ENCODE measurements at regions not wholly inside any gene's neighbourhood (a gene's known extent, or its start where the extent isn't known, plus 50 kb on each side); places are given as distances from the start of the nearest gene placed in this dataset.

DNA sequence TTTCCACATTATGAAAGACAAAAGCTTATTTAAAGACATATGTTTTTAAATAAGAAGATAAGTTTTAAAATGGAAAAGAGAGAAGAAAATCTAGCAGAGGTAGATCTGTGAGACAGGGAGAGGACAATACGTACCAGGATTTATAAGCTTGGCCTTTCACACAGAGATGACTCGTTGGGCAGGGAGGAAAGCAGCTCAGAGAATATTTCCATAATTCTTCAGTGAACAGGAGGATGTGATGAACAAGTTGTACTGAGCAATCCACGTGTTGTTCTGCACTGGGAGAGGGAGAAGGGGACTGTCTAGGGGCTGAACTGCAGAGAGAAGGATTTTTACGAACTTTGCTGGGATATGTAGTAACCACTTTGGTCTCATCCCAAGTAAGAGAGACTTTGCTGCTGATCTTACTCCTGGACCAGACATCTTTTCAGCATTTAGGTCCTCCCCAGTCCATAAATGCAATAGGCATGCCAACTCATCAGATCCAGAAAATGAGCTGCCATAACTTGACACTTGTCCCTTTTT is 162.5 kb upstream of the SETBP1 start:
- no peak for DNase-seq

DNA sequence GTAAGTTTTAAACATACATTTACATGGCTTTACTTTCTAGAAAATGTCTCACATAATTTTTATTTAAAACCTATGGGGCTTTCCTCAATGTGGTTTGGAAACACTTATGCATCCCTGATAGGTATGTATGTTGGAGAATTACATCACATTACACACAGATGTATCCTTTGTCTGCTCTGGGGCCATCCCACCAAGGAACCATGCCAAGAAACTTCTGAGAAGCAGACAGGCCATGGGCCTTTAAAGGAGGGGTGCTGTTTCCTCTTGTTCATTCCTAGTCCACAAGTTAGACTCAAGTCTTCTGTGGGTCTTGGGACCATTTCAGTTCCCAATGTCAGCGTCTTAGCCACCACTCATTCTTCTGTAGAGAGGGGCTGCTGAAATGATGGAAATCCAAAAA is 162.0 kb upstream of the SETBP1 start:
- no peak for DNase-seq

DNA sequence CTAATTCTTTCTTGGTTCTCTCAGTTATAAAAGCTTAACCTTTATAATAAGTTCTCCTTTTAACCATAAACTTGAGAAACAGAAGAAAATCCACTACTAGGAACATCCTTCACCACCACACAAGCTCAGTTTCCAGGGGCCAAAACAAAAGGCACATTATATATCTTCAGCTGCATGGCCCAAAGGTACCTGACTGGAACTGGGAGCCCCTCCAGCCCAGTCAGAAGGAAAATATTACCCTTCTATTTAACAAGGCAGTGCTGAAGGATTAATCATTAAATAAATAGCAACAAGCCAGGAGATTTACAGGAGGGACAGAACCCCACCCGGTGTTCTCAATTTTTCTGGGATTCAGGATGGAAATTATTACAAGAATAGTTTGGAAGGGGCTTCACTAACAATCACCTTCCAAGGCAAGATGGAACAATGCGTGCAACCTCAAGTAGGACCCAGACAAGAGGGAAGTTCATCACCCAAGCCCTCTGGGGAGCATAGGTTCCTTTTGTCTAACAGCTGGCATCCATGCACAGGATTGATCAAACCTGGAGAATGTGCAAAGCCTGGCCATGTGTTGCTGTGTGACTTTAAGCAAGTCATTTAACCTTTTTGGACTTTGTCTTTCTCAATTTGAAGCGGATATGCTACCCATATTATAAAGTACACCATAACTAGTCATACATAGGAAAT is 159.6 kb upstream of the SETBP1 start:
- DNase-seq, result no peak

DNA sequence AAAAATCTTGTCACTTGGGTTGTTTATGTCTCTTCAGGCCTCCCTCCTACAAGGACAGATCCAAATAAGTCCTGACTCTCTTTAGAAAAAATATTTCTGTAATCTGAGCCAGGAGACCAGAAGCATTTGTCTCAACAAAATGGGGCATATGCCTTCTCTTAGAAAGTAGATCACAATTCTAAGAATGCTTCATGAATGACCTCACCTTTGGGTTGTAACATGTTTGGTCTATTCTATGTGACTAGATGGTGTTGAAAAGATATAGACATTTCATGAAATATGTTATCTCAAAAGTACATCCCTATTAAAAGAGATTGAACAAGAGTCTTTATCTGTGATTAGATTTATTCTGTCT is 159.0 kb upstream of the SETBP1 start:
- DNase-seq, result no peak

DNA sequence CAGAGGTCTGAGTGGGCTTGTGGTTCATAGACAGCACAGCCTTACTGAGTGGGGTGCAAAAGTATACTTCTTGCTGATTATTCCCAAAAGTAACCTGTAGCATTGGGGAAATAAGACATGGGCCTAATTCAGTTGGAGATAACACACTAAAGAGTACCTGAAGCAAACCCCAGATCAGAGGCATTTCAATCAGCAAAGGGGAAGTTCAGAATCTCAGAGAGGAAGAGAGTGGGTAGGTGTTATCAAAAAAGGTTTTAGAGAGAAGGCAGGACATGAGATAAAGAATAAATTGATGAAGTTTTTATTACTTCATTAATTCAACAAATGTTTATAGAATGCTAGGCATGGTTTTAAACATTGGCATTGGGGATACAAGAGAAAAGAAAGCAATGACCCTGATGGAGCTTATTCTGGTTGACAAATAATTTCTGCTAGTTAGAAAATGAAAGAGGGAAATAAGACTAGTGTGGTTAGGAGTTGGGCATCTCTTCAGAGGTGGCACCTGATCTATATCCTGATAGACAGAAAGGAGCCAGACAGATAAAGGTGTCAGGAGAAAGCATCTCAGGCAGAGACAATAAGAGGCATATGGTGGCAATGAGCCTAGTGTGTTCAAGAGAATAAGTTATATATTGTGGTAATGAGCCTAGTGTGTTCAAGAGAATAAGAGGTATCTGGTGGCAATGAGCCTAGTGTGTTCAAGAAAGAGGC is 153.8 kb upstream of the SETBP1 start:
- DNase-seq, result no peak

DNA sequence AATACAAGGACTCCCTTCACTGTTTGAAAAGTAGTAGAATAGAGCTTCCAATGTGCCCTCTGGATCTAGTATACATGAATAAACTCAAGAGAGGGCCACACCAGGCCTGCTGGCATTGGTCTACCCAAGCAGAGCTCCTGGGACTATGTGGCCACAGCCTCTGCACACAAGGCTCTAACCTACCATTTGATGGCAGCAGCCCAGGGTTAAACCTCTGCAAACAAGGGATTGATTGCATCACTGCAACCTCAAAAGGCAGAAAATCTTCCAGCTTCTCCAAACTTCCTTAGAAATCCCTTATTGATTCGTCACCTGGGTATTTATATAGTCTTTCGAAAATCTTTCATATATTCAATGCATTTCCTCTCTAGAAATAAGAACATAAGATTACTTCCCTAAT is 147.6 kb upstream of the SETBP1 start:
- DNase-seq, result no peak

DNA sequence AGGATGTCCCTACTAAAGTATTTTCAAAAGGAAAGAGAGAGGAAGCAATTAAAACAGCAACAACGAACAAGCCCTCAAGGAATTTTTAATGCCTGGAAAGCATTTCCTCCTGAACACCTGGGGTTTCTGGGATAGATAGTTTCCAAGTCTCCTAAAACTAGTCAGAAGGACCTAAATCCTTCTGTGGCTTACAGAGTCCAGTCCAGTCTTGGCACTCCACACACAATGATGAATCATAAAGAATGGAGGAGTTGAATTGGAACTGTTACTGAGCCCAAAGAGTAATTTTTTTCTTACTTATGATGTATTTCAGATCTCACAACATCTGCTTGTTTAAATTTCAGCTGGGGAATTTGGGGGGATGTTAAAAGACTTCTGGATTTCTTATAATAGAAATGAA is 144.6 kb upstream of the SETBP1 start:
- no peak for DNase-seq

DNA sequence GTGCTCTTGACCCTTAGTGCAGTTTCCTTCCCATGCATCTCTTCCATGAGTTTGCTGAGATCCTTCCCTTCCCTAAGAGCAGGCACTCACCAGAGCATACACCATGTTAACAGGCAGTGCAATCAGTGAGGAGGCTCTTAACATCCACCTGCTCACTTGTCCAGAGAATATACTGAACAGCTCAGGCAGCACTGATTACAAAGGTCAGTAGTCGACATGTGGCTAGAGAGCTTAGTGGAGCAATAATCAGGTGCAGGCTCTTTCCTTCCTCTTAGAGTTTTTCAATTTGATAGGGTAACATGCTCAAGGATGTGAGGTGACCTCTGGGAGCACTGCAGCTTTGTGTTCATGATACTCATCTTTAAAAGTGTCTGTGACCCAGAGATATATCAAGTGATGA is 144.1 kb upstream of the SETBP1 start:
- DNase-seq, result peak; percentile 59

DNA sequence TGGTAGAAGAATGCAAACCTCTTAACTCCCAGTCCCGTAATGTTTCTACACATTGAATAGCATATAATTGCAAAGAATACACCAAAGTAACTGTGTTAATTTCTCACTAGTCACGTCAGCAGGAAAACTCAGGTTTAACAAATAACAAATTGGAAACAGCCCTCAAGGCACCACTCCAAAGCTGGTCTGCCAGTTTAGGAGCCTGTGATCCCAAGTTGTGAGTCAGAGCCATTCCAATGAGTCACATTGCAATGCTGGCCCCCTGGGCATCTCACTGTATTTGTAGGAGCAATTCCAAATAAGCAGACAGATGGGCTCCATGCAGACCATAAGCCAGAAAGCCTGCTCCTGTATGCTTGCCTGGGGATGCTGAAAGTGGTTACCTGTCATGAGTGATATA is 143.2 kb upstream of the SETBP1 start:
- no peak for DNase-seq

DNA sequence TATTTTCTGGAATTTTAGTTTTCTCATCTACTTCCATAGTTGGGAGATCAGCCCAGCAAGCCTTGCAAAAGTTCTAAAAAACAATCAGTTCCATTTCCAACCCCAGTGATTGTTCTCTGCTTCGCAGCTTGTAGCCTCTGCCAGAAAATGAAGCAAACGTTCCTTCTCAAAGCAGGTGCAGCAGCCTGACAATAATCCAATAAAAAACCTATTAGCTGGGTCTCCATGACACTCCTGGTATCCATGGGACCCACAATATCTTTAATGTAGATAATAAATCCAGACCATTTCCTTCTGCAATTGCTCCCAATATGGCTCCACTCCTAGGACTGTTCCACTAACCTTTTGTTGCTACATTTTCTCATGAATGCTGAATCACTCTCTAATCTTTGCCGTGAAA is 140.8 kb upstream of the SETBP1 start:
- no peak for DNase-seq

DNA sequence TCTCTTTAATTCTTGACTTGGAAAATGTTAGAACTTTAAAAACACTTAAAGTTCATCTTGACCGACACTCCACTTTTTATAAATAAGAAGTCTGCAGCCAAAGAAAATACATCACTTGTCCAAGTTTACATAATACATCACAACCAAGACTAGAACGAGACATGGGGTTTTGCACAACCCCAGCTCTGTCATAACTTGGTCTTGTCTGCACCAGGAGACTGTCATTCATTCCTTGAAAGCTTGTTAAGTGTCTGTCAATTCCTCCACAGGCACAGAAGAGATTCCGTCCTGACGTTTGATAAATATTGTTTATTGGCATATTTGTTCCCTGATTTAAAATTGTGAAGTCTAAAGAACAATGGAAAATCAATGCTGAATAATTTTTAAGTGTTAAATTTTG is 139.5 kb upstream of the SETBP1 start:
- no peak for DNase-seq

DNA sequence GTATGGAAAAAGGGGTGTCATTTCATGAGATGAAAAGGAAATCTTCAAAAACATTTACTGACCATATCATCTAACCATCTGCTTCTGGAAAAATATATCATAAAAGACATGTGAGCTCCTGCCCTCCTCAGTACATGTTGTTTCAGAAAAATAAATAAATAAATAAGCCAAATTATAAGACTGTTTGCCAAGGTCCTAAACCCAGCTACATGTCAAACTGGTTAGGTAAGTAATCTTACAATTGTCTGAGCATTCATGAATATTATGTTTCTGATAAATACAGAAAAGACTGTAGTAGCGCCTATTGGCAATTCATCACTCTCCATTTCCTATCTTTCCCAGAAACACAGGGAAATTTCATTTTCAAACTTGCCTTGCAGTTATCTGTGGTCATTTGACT is 138.9 kb upstream of the SETBP1 start:
- peak; percentile 25 for DNase-seq

DNA sequence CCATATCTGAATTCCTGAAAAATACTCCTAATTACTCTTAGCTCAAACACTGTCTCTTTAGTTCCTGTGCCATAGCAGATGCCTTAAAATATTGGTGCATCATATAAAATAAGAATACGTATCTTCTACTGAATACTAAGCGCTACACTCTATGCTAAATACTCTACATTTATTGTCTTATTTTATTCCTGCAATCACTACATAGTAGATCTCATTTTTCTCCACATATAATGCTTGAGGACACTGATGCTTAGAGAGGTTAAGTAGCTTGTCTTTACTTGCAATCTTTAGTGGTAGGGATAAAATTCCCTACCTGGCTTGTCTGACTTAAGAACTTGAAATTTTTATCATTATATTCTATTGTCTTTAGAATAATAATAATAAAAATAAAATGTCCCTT is 137.3 kb upstream of the SETBP1 start:
- DNase-seq, result no peak

DNA sequence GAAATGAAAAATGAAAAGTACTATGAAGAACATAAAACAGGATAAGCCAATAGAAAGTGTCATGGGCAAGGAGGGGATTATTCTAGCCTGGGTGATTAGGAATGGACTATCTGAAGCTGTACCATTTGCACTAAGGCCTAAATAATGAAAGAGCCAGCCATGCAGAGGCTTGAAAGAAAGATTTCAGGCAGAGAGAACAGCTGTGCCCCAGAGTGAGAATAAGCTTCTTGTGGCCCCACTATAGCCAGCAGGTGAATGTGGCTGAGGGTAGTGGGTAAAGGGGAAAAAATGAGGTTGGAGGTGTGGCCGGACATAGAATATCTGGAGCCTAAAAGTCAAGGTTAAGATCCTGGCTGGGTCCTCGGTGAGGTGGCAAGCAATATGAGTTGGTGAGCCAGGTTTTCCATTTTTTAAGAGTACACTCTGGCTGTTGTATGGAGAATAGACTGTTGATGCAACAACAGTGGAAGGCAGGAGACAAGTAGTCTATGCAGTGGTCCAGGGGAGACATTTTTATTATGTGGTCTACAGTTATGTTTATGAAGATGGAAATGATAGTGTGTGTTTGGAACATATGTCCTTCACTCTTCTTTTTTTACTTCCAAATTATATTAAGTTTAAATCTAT is 135.2 kb upstream of the SETBP1 start:
- DNase-seq, result no peak

DNA sequence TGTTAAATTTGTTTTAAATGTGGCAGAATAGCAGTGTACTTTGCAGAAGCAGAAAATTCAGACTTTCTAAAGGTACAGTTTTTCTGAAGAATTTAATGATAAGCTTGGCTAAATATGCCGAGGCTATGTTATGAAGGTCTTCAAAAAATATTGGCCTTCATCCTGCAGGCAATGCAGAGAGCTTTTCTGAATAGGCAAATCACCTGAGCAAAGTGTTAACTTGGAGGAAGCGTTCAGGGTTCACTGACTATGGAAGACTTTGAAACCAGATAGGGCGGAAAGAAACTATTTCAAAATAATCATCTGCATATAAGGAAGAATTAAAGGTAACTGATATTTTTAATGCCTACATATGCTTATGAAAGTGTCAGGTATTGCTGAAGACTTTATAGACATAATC is 133.7 kb upstream of the SETBP1 start:
- DNase-seq, result no peak

DNA sequence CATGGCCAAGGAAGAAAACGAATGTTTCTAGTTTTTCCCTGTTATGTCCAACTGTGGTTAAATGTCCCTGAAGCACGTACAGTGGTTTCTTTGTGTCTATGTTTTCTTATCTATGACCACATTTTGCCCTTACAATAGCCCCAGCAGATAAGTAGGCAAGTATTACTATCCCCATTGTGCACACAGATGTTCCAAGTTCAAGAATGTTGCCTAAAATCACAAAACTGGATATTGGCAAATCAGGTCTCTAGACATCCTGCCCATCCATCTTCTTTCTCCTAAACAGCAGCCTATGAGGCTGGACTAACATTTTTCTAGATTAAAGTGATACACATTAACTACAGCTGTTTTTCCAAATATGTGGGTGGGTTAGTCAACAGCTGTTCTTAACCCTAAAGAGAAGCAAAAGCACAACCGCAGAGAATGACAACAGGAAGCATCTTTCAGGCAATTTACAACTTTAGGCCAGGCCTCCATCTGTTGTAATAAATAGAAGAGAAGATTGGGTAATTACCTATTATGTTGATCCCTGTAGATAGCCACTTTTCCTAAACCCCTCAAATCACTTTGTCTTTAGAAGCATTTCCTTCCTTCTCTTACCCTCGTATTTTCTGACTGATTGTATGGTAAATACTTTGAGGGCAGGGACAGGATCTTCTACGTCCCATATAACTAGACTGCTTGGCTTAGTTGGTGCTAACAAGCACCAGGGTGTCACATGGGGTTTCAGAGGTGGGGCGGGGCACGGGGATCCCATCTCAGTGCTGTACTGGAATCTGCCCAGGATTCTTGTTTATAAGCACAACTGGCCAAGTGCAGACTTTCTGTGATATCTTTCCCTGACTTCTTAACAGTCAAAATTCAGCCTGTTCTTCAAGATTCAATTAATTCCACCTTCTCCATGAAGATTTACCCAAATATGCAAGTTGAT is 132.1 kb upstream of the SETBP1 start:
- DNase-seq, result no peak

DNA sequence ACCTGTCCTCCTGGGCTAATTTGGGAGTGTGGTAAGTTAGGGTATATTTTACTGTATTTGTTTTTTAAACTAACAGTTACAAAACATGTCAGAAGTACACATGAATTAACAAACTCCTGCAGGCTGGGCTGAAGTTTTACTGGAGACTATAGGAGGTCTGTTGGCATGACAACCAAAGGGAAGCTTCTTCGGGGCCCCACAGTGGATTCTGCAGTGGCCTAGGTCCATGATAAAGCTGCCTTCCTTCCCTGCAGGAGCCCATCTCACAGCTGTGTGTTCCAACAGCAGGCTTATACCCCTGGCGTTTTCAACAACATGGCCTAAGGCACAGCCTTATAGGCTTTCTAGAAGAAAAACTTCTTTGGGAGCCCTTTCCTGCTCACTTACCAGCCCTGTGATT is 128.0 kb upstream of the SETBP1 start:
- DNase-seq, result no peak

DNA sequence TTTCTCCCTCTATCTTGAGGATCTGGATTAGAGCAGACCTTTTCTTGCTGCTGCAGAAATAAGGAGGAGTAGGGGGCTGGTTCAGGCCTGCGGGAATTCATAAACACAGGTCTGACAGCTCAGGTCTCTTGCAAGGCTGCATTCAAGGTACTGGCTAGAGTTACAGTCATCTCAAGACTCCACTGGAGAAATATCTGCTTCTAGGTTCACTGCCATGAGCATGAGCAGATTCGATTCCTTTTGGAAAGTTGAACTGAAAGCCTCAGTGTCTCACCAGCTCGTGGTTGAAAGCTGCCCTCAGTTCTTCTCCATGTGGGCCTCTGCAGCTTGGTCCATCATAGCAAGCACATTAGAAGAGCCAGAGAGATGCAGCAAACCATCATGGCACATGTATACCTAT is 124.4 kb upstream of the SETBP1 start:
- no peak for DNase-seq

DNA sequence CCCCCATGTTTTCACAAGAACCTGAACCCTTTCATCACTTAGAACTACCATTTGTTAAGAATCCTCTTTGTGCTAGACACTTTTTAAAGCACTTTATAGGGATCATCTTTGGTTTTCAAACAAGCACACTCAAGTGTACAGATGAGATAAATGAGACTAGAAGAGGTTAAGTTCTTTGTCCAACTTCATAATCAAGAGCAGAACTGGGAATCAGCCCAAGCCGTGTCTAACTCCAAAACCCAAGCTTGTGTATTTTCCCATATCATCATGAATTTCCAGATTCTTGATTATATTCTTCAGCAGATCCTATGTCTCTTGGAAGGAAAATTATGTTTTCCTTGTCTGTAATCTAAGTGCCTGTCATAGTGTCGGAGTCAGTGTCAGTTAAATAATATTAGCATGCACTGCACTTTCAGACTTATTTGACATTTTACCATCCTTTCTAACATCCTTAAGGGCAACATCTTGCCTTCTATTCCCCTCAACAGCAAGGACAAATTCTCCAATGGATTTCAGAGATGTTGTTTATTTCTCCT is 123.0 kb upstream of the SETBP1 start:
- DNase-seq, result no peak

DNA sequence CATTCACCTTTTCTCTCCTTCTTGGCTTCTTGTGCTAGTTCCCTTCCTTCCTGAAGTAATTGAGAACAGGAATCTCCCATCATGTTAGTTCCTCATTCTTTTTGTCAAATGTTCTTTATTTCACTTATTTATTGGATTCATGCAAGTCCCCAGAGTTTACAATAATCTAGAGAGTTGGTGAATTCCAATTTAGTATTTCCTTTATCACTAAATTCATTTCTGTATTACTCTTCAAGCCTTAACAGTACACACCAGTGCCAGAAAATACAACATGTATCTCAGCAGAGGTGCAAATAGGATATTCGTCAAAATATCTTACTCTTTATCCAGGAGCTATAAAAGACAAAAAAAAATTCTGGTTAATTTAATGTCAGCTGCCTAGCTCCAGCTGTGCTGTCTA is 121.9 kb upstream of the SETBP1 start:
- DNase-seq, result no peak

DNA sequence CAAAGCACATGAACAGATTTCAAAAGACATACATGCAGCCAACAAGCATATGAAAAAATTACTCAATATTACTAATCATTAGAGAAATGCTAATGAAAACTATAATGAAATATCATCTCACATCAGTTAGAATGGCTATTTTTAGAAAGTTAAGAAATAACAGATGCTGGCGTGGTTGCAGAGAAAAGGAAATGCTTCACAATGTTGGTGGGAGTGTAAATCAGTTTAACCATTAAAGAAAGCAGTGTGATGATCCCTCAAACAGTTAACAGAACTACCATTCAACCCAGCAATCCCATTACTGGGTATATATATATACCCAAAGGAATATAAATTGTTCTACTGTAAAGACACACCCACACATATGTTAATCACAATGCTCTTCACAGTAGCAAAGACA is 117.7 kb upstream of the SETBP1 start:
- DNase-seq, result no peak

DNA sequence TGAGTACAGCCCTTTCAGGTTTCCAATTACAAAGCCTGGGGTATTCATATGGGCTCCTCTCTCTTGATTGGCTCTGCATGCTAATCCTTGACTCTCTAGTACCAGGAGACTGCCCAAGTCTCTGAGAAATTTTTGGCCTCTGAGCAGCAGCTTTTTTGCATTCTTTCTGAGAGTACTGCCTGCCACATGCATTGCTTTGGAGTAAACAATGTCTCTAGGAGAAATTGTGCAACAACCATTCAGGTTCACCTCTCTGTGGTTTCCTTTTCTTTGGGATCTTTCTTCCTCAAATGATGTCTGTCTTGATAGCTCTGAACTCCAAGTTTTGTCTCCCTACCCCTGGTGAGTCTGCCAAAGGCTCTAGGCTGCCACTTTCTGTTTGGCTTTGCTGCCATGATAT is 115.8 kb upstream of the SETBP1 start:
- no peak for DNase-seq

DNA sequence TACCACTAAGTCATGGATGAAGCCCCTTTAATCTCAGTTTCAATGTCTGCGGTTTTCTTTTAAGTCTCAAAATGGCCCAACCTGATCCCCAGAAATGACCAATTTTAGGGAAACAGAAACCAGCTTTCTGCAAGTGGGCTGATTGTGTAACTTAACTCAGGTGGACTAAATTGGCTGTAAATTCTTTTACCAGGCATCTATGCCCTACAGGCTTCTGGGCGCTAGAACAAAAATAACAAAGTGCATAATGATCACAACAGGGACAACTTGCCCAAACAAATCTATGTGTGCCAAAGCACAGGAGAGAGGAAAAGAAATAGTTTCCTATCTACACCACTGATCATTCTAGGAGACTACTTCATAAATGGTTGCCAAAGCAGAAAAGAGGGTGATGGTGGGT is 112.3 kb upstream of the SETBP1 start:
- DNase-seq, result no peak
